Mesothelial cell of epicardium (in vitro differentiated cells): ENCODE measurements at regions not wholly inside any gene's neighbourhood (a gene's known extent, or its start where the extent isn't known, plus 50 kb on each side); places are given as distances from the start of the nearest gene placed in this dataset.

ENCODE experiments used
- DNase-seq, 2 experiments: peaks; one replicate each; pipeline ENCODE4 v3.0.0; 2021; ENCODE audit warnings: low spot score in 2 of 2; ENCODE audit not compliant: unreplicated experiment in 2 of 2
- H3K27ac Mint-ChIP-seq: 2 replicates; pipeline ENCODE4 v1.8.0; 2021; ENCODE audit warnings: mixed read lengths
- H3K27me3 Mint-ChIP-seq: 2 replicates; pipeline ENCODE4 v1.8.0; 2021; ENCODE audit warnings: low read depth, mixed read lengths
- H3K36me3 Mint-ChIP-seq: 2 replicates; pipeline ENCODE4 v1.8.0; 2021; ENCODE audit warnings: mixed read lengths
- H3K4me1 Mint-ChIP-seq: 2 replicates; pipeline ENCODE4 v1.8.0; 2021; ENCODE audit warnings: mixed read lengths
- H3K4me3 Mint-ChIP-seq: 2 replicates; pipeline ENCODE4 v1.8.0; 2021; ENCODE audit warnings: mild to moderate bottlenecking, moderate library complexity, mixed read lengths
- H3K9me3 Mint-ChIP-seq: 2 replicates; pipeline ENCODE4 v1.8.0; 2021; ENCODE audit warnings: mixed read lengths
- TF ChIP-seq, protein P1 (sequence below): fragments of 200-600 bp; sonication (generic); IDR thresholded peaks from one replicate; pipeline ENCODE4 v1.5.0; 2021; ENCODE audit warnings: antibody characterized with exemption; ENCODE audit not compliant: unreplicated experiment

- Mint-ChIP-seq H3K4me3 (no peak overlapping the region), H3K27ac (no peak overlapping the region), H3K27me3 (no peaks in the 10 kb centered on the region), H3K36me3 (no peaks in the 10 kb centered on the region), H3K4me1 (peaks cover 41% of the 10 kb centered on the region), H3K9me3 (no peaks in the 10 kb centered on the region)
- TF ChIP-seq, protein P1, sequence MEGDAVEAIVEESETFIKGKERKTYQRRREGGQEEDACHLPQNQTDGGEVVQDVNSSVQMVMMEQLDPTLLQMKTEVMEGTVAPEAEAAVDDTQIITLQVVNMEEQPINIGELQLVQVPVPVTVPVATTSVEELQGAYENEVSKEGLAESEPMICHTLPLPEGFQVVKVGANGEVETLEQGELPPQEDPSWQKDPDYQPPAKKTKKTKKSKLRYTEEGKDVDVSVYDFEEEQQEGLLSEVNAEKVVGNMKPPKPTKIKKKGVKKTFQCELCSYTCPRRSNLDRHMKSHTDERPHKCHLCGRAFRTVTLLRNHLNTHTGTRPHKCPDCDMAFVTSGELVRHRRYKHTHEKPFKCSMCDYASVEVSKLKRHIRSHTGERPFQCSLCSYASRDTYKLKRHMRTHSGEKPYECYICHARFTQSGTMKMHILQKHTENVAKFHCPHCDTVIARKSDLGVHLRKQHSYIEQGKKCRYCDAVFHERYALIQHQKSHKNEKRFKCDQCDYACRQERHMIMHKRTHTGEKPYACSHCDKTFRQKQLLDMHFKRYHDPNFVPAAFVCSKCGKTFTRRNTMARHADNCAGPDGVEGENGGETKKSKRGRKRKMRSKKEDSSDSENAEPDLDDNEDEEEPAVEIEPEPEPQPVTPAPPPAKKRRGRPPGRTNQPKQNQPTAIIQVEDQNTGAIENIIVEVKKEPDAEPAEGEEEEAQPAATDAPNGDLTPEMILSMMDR, result no peak
- no peak for DNase-seq
Observed at GRCh38 chr1:87688136-87688535, 359.5 kb downstream of the LMO4 start.

DNA sequence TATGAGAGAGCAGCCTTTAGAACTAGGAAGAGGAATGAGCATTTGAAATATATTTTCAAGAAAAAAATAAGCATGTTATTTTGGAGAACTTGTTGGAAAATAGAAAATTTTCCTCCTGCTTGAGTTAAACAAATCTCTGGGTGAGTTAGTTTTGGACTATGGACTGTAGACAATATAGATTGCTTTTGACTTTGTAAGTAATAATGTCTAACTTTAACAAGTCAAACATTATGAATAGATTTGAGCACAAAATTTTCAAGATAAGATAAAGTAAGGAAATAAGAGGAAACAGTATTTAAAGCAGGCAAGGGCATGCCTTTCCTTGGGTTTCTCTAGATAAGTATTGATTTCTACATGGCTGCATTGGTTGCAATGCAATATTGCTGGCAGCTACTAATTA, 360.8 kb downstream of the LMO4 start:
- Mint-ChIP-seq H3K9me3 (peaks cover 2% of the 10 kb centered on the region), H3K27me3 (no peaks in the 10 kb centered on the region)

GRCh38 chr1:87696483-87696882, 367.8 kb downstream of the LMO4 start:
- peaks cover 7% of the 10 kb centered on the region for H3K36me3 Mint-ChIP-seq
- H3K27me3 Mint-ChIP-seq, result no peaks in the 10 kb centered on the region
- no peak overlapping the region for H3K27ac Mint-ChIP-seq
- H3K9me3 Mint-ChIP-seq, result peaks cover 34% of the 10 kb centered on the region
- no peak for DNase-seq
- H3K4me3 Mint-ChIP-seq, result no peak overlapping the region
- TF ChIP-seq, protein P1, result no peak
- no peaks in the 10 kb centered on the region for H3K4me1 Mint-ChIP-seq

More for the DNA sequence above, 360.8 kb downstream of the LMO4 start:
- DNase-seq, result no peak
- peaks cover 27% of the 10 kb centered on the region for H3K4me1 Mint-ChIP-seq
- no peak overlapping the region for H3K4me3 Mint-ChIP-seq
- no peaks in the 10 kb centered on the region for H3K36me3 Mint-ChIP-seq
- no peak overlapping the region for H3K27ac Mint-ChIP-seq
- TF ChIP-seq, protein P1, result no peak

DNA sequence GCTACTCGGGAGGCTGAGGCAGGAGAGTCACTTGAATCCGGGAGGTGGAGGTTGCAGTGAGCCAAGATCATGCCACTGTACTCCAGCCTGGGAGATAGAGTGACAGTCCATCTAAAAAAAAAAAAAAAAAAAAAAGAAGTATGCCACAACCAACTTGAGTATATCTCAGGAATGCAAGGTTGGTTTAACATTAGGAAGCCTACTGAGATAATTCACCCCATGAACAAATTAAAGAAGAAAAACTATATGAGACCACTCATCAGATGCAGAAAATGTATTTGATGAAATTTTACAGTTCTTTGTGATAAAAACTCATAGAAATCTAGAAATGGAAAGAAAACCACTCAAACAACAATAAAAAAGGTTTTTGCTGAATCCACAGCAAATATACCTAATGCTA, 373.8 kb downstream of the LMO4 start:
- Mint-ChIP-seq H3K4me1 (peaks cover 16% of the 10 kb centered on the region), H3K36me3 (peaks cover 13% of the 10 kb centered on the region), H3K27ac (no peak overlapping the region), H3K9me3 (peaks cover 21% of the 10 kb centered on the region), H3K4me3 (no peak overlapping the region), H3K27me3 (no peaks in the 10 kb centered on the region)
- TF ChIP-seq, protein P1, result no peak
- no peak for DNase-seq

GRCh38 chr1:87705233-87705632, 376.6 kb downstream of the LMO4 start:
- H3K36me3 Mint-ChIP-seq, result peaks cover 12% of the 10 kb centered on the region
- no peak overlapping the region for H3K27ac Mint-ChIP-seq
- no peak overlapping the region for H3K4me3 Mint-ChIP-seq
- DNase-seq, result no peak
- H3K9me3 Mint-ChIP-seq, result peaks cover 16% of the 10 kb centered on the region
- TF ChIP-seq, protein P1, result no peak
- H3K27me3 Mint-ChIP-seq, result no peaks in the 10 kb centered on the region
- H3K4me1 Mint-ChIP-seq, result peaks cover 38% of the 10 kb centered on the region

DNA sequence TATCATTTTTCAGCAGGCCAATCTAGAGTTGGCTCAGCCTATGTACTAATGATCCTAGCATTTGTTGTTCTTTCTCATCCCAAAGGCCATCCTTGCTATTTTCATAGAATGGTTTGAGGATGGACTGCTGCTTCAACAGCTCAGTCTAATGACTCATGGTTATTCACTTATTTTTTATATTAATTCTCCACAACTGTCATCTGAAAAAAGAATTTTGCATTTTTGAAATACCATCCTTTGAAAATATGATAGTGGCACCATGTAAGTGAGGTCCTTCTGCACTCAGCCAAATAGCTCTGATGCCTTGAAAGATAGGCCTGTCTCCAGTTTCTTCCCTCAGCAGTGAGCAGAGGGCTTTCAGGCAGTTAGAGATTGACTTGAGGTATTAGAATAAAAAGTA, 377.5 kb downstream of the LMO4 start:
- Mint-ChIP-seq H3K4me1 (peaks cover 38% of the 10 kb centered on the region), H3K36me3 (peaks cover 6% of the 10 kb centered on the region), H3K27me3 (no peaks in the 10 kb centered on the region), H3K27ac (no peak overlapping the region), H3K4me3 (no peak overlapping the region), H3K9me3 (peaks cover 8% of the 10 kb centered on the region)
- TF ChIP-seq, protein P1, result no peak
- DNase-seq, result no peak
